ENCODE measurements at regions not wholly inside any gene's neighbourhood (a gene's known extent, or its start where the extent isn't known, plus 50 kb on each side); places are given as distances from the start of the nearest gene placed in this dataset.
A peak's percentile ranks its signal among the peaks of the same experiment; 100 is the strongest.

- H3K4me3 ChIP-seq (ENCODE audit: insufficient read depth, low read depth, low read length): no peak overlapping the region
- DNase-seq (ENCODE audit: low read depth): peak; percentile 65
- TF ChIP-seq EZH2 (IDR thresholded peaks at IDR 0.05; ENCODE audit: insufficient read depth, low read length) (no peak), CTCF (IDR thresholded peaks at IDR 0.05; ENCODE audit: insufficient read depth, low read depth, low read length) (no peak)
- H3K27me3 Mint-ChIP-seq (ENCODE audit: low read depth, unreplicated experiment): peaks cover 3% of the 10 kb centered on the region
- no peak overlapping the region for H3K9ac ChIP-seq (ENCODE audit: low read length)
- H3K36me3 Mint-ChIP-seq (ENCODE audit: low read depth, unreplicated experiment): no peaks in the 10 kb centered on the region
- H4K20me1 ChIP-seq (ENCODE audit: insufficient read depth, low read length): no peaks in the 10 kb centered on the region
- H3K4me1 Mint-ChIP-seq (ENCODE audit: low read depth, unreplicated experiment): no peaks in the 10 kb centered on the region
- H3K27me3 ChIP-seq (ENCODE audit: insufficient read depth, low read length): no peaks in the 10 kb centered on the region
- H3K4me1 ChIP-seq (ENCODE audit: insufficient read depth, low read length): no peaks in the 10 kb centered on the region
- H3K9me3 ChIP-seq (ENCODE audit: insufficient read depth, low read depth, low read length): no peaks in the 10 kb centered on the region
- H3K4me2 ChIP-seq (ENCODE audit: low read length): no peak overlapping the region
- no peak overlapping the region for H3K27ac ChIP-seq (ENCODE audit: low read depth, low read length)
- no peak for FAIRE-seq
- no peaks in the 10 kb centered on the region for H3K9me3 Mint-ChIP-seq (ENCODE audit: unreplicated experiment)
- H3K79me2 ChIP-seq (ENCODE audit: insufficient read depth, low read length): no peaks in the 10 kb centered on the region
- H2AFZ ChIP-seq (ENCODE audit: low read depth, low read length): no peak overlapping the region
- no peak overlapping the region for H3K27ac Mint-ChIP-seq (ENCODE audit: unreplicated experiment)
- no peaks in the 10 kb centered on the region for H3K36me3 ChIP-seq (ENCODE audit: insufficient read depth, low read length)
- H3K4me3 Mint-ChIP-seq (ENCODE audit: unreplicated experiment): no peak overlapping the region
These were observed 733.4 kb downstream of the TUSC7 start for GRCh38 chr3:117443014-117443413.

- Histone ChIP-seq H4K20me1 (ENCODE audit: insufficient read depth, low read length) (no peaks in the 10 kb centered on the region), H2AFZ (ENCODE audit: low read depth, low read length) (no peak overlapping the region), H3K4me1 (ENCODE audit: insufficient read depth, low read length) (no peaks in the 10 kb centered on the region), H3K9ac (ENCODE audit: low read length) (no peak overlapping the region), H3K27ac (ENCODE audit: low read depth, low read length) (no peak overlapping the region), H3K4me3 (ENCODE audit: insufficient read depth, low read depth, low read length) (no peak overlapping the region), H3K79me2 (ENCODE audit: insufficient read depth, low read length) (no peaks in the 10 kb centered on the region), H3K9me3 (ENCODE audit: insufficient read depth, low read depth, low read length) (no peaks in the 10 kb centered on the region), H3K27me3 (ENCODE audit: insufficient read depth, low read length) (no peaks in the 10 kb centered on the region), H3K36me3 (ENCODE audit: insufficient read depth, low read length) (no peaks in the 10 kb centered on the region), H3K4me2 (ENCODE audit: low read length) (no peak overlapping the region)
- Mint-ChIP-seq H3K4me1 (ENCODE audit: low read depth, unreplicated experiment) (no peaks in the 10 kb centered on the region), H3K9me3 (ENCODE audit: unreplicated experiment) (no peaks in the 10 kb centered on the region), H3K36me3 (ENCODE audit: low read depth, unreplicated experiment) (no peaks in the 10 kb centered on the region), H3K27me3 (ENCODE audit: low read depth, unreplicated experiment) (peaks cover 3% of the 10 kb centered on the region), H3K27ac (ENCODE audit: unreplicated experiment) (no peak overlapping the region), H3K4me3 (ENCODE audit: unreplicated experiment) (no peak overlapping the region)
- DNase-seq (ENCODE audit: low read depth): no peak
- no peak for FAIRE-seq
- TF ChIP-seq CTCF (IDR thresholded peaks at IDR 0.05; ENCODE audit: insufficient read depth, low read depth, low read length) (no peak), EZH2 (IDR thresholded peaks at IDR 0.05; ENCODE audit: insufficient read depth, low read length) (no peak)
These were observed 734.6 kb downstream of the TUSC7 start for GRCh38 chr3:117444175-117444574.

- Histone ChIP-seq H3K9me3 (ENCODE audit: insufficient read depth, low read depth, low read length) (no peaks in the 10 kb centered on the region), H3K9ac (ENCODE audit: low read length) (no peak overlapping the region), H3K4me3 (ENCODE audit: insufficient read depth, low read depth, low read length) (no peak overlapping the region), H2AFZ (ENCODE audit: low read depth, low read length) (no peak overlapping the region), H3K4me2 (ENCODE audit: low read length) (no peak overlapping the region), H3K4me1 (ENCODE audit: insufficient read depth, low read length) (no peaks in the 10 kb centered on the region), H4K20me1 (ENCODE audit: insufficient read depth, low read length) (no peaks in the 10 kb centered on the region), H3K79me2 (ENCODE audit: insufficient read depth, low read length) (no peaks in the 10 kb centered on the region), H3K36me3 (ENCODE audit: insufficient read depth, low read length) (no peaks in the 10 kb centered on the region), H3K27me3 (ENCODE audit: insufficient read depth, low read length) (no peaks in the 10 kb centered on the region), H3K27ac (ENCODE audit: low read depth, low read length) (no peak overlapping the region)
- no peak overlapping the region for H3K27ac Mint-ChIP-seq (ENCODE audit: unreplicated experiment)
- DNase-seq (ENCODE audit: low read depth) (no peak), FAIRE-seq (no peak)
- no peak for TF ChIP-seq CTCF (IDR thresholded peaks at IDR 0.05; ENCODE audit: insufficient read depth, low read depth, low read length)
- TF ChIP-seq EZH2 (IDR thresholded peaks at IDR 0.05; ENCODE audit: insufficient read depth, low read length): no peak
- H3K27me3 Mint-ChIP-seq (ENCODE audit: low read depth, unreplicated experiment): peaks cover 3% of the 10 kb centered on the region
- no peaks in the 10 kb centered on the region for H3K36me3 Mint-ChIP-seq (ENCODE audit: low read depth, unreplicated experiment)
- H3K9me3 Mint-ChIP-seq (ENCODE audit: unreplicated experiment): no peaks in the 10 kb centered on the region
- no peak overlapping the region for H3K4me3 Mint-ChIP-seq (ENCODE audit: unreplicated experiment)
- no peaks in the 10 kb centered on the region for H3K4me1 Mint-ChIP-seq (ENCODE audit: low read depth, unreplicated experiment)
These were observed 737.8 kb downstream of the TUSC7 start for GRCh38 chr3:117447419-117447818.

Data from astrocyte (in vitro differentiated cells and primary cell).